Stimulated activated CD4-positive, alpha-beta T cell treated with anti-CD3 and anti-CD28 coated beads, Interleukin-4, amount 100 ng/mL, for 48 hours (primary cell): ENCODE measurements at regions not wholly inside any gene's neighbourhood (a gene's known extent, or its start where the extent isn't known, plus 50 kb on each side); places are given as distances from the start of the nearest gene placed in this dataset.

Experiments
- DNase-seq, 2 donors: peaks; one replicate each; pipeline ENCODE4 v3.0.0-alpha.2; 2020; ENCODE audit warnings: low read depth in 2 of 2

- DNase-seq: no peak
These were observed 285.5 kb upstream of the IGFBP3 start for GRCh38 chr7:46206476-46207060.

- DNase-seq: no peak
These were observed 284.4 kb upstream of the IGFBP3 start for GRCh38 chr7:46205478-46205877.

DNA sequence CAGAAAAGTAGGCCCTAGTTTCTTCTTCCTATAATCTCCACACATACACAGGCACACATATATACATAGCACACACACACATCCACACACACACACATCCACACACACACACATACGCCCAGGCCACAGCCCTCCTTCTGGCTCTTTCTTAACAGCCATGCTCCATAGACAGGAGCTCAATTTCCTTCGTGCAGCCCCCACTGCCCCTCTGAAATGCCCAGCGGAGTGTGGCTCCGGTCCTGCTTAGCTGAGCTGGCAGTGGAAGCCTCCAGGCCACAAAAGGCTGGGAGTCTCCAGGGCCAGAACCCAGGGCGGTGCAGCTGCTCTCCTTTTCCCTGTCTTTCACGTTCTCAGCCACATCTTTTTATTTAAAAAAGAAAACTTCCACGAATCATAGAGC, 282.9 kb upstream of the IGFBP3 start:
- no peak for DNase-seq

GRCh38 chr7:46202379-46202778, 281.3 kb upstream of the IGFBP3 start:
- no peak for DNase-seq

GRCh38 chr7:46201961-46202360, 280.9 kb upstream of the IGFBP3 start:
- DNase-seq: no peak

- no peak for DNase-seq
These were observed 277.6 kb upstream of the IGFBP3 start for GRCh38 chr7:46198701-46199100.

GRCh38 chr7:46197785-46198540, 276.9 kb upstream of the IGFBP3 start:
- no peak for DNase-seq

DNA sequence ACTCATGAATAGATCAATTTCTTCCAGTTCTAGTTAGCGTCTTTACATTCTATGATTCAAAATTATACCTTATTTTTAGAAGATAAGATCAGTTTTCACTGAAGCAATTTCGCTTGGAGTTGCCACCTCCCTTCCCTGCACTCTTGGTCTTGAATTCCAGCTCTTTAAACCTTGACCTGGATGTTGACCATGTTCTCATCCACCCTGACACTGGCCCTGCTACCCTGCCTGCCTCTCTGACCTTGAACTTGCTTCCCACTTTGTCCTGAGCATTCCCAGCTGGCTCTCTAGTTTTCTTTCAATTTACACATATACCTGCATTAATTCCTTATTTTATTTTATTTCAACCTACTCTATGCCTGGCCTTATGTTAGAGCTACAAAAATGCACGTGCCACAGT, 274.9 kb upstream of the IGFBP3 start:
- DNase-seq: no peak

DNA sequence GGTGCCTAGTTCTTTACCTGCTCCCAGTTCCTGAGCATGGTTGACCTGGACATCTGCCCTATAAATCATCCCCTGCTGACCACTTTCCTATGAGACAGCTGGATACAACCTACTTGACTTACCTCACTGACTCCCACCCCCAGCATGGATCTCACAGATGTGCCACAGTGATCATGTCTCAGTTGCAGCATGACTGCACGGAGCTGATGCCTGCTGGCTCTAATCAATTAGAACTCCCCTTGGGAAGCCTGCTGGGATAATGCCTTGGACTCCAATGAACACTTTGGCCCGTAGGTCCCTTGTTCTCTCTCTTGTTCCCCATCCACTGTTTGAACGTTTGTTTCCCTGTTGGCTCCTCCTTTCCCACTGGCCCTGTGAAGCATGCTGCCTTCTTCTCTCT, 271.2 kb upstream of the IGFBP3 start:
- no peak for DNase-seq

GRCh38 chr7:46191776-46192175, 270.7 kb upstream of the IGFBP3 start:
- no peak for DNase-seq

DNA sequence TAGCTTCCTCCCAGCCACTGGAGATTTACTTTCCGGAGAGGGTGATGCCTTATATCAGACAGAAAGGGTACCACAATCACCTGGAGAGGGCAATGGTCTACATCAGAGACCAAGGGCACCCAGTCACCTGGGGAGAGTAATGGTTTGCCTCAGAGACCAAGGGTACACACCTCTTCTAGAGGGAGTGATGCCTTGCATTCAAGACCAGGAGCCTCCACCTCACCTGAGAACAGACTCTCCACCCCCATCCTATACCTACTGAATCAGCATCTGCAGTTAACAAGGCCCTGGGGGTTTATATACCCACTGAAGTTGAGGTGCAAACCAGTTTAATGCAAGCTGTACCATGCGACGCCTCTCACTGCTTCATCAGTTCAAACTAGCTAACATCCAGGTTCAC, 270.2 kb upstream of the IGFBP3 start:
- DNase-seq: no peak

DNA sequence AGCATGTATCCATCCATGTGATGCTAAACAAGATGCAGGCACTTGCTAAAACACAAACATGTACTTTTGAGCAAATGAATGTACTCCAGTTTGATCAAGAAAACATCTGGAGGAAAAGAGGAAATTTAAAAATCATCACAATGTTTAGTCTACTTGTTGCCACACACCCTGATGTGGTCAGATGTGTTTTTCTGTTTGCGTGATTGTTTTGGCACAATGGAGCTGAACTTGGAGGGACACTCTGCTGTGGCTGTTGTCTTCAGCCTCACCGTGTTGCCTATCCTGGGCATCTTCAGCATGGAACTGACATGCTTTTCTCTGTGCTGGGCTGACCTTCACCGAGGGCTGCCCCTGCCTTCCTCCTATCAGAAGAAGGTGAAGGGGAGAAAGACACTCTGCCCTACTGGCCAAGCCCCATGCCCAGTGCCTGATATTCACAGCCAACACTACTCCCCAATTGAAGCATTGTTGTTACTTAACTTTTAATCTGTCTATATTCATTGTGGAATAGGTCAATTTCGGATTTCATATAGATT, 268.3 kb upstream of the IGFBP3 start:
- no peak for DNase-seq

DNA sequence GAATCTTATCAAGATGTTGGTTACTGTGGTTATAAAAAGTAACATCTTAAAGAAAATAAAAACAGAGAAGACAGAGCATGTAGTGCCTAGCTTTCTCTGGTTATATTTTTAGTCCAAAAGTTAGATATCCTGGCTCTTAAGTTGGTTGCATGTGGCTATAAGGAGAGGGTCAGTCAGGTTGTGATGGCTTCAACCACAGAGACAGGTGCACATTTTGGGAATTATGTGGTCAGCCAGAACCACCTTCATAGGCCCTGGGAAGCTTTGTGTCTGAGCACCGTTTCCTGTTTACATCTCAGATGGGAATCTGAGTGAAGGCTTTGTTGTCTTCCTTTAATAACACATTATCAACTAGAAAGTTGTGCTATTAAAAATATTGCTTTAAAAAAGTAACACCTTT, 265.1 kb upstream of the IGFBP3 start:
- no peak for DNase-seq

- no peak for DNase-seq
These were observed 258.1 kb upstream of the IGFBP3 start for GRCh38 chr7:46179061-46179610.

DNA sequence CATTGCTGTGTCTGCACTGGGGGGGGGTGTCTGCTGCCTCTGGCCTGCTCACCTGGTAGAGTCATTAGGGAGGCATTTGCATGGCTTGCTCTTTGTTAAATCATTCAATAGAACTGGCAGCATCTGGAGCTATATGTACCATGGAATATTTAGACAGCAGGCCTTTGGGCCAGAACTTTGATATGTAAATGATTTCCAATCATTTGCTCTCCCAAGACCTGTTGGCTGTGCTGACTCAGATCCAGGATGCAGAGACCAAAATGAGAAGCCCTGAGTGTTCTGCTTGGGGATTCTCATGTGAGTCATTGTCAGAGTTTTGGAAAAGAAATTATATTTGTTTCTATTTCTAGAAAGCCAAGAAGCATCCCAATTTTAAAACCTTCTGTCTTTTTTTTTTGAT, 257.6 kb upstream of the IGFBP3 start:
- DNase-seq: no peak

DNA sequence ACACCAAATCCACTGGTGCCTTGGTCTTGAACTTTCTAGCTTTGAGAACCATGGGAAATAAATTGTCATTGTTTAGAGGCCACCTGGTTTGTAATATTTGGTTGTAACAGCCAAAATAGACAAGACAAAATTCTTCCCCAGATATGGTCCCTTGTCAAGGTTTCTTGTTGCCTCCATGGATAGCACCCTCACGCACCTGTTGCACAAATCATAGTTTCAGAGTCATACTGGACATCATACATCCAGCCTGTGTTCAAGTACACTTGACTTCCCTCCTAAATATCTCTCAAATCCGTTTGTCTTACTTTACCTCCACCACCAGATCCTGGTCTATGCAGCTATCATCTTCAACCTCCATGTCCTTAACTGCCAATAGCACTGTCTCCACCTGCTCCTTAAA, 256.7 kb upstream of the IGFBP3 start:
- no peak for DNase-seq

- DNase-seq: no peak
These were observed 254.1 kb upstream of the IGFBP3 start for GRCh38 chr7:46175221-46175620.

GRCh38 chr7:46174196-46174580, 253.1 kb upstream of the IGFBP3 start:
- DNase-seq: no peak

DNA sequence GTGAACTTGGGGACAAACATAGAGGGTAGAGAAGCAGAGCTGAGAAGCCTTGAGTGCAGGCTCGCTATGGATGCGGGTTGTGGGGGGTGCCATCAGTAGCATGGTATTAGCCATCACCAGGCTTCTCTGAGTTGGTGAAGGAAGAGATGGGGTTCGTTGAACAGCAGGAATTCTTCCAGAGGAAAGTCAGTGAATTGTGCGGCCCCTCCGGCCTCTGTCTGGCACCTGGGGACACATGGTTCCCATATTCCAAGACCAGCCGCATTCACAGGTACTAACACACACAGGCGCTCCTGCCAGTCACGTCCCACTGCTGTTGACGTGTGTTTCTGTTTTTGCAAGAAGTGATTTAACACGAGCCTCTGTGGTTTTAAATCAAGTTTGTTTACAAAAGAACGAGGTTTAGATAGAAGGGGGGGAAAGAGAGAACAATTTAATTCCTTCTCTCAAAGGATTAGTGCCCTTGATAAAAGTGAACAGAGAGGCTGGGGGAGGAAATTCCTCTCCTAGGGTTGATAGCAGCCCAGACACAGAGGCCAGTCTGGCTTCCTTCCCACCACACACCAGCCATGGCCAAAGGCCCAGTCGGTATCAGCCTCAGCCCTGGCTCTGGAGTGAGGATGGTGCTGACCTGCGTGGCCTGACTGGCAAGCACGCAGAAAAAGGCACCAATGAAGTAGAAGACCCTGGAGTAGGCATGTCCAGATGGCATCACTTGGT, 252.6 kb upstream of the IGFBP3 start:
- DNase-seq: no peak

- DNase-seq: no peak
These were observed 249.7 kb upstream of the IGFBP3 start for GRCh38 chr7:46170792-46171191.

DNA sequence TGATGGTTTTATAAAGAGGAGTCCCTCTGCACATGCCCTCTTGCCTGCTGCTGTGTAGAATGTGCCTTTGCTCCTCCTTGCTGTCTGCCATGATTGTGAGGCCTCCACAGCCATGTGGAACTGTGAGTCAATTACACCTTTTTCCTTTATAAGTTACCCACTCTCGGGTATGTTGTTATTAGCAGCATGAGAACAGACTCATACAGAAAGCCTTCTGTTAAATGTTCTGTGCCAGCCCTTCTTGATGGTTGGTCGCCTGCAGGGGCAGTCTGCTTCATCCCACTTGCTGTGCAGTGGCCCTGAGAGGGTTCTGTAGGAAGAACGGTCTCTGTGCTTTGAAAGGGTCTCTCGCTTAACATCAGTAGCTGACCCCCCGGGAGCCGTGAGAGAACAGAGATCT, 248.9 kb upstream of the IGFBP3 start:
- DNase-seq: no peak

- no peak for DNase-seq
These were observed 248.3 kb upstream of the IGFBP3 start for GRCh38 chr7:46169384-46169755.
